Neuron (in vitro differentiated cells): ENCODE measurements at regions not wholly inside any gene's neighbourhood (a gene's known extent, or its start where the extent isn't known, plus 50 kb on each side); places are given as distances from the start of the nearest gene placed in this dataset.
A peak's percentile ranks its signal among the peaks of the same experiment; 100 is the strongest.
"Not testable (repeated sequence)": the region's sequence is repeated elsewhere in the genome, so short reads cannot be mapped to it uniquely, and the experiment has no call there.

Experiments used
- H2AFZ ChIP-seq: one replicate; pipeline ENCODE4 v1.6.1; 2013; ENCODE audit warnings: low read depth, mild to moderate bottlenecking, inconsistent platforms, low read length, moderate library complexity
- H3K27me3 ChIP-seq: one replicate; pipeline ENCODE4 v1.6.1; 2013; ENCODE audit warnings: low read length; ENCODE audit not compliant: insufficient read depth
- H3K36me3 ChIP-seq: one replicate; pipeline ENCODE4 v1.6.1; 2013; ENCODE audit warnings: low read length; ENCODE audit not compliant: insufficient read depth
- H3K4me1 ChIP-seq: one replicate; pipeline ENCODE4 v1.6.1; 2013; ENCODE audit warnings: low read length; ENCODE audit not compliant: insufficient read depth
- H3K4me3 ChIP-seq: 2 replicates; pipeline ENCODE4 v1.5.1; 2013; ENCODE audit warnings: mild to moderate bottlenecking, low read length, moderate library complexity
- H3K9me3 ChIP-seq: one replicate; pipeline ENCODE4 v1.6.1; 2013; ENCODE audit warnings: low read length

- H3K4me3 ChIP-seq, H3K36me3 ChIP-seq, H3K27me3 ChIP-seq, H3K9me3 ChIP-seq, H2AFZ ChIP-seq, H3K4me1 ChIP-seq: not testable (repeated sequence)
Observed at GRCh38 chr5:25289766-25290165, 645.0 kb upstream of the CDH10 start.

- Histone ChIP-seq H3K4me3 (no peak overlapping the region), H3K36me3 (no peaks in the 10 kb centered on the region), H2AFZ (no peak overlapping the region), H3K27me3 (no peaks in the 10 kb centered on the region), H3K4me1 (peaks cover 10% of the 10 kb centered on the region), H3K9me3 (no peaks in the 10 kb centered on the region)
Observed at GRCh38 chr5:25286319-25286718, 641.5 kb upstream of the CDH10 start.

GRCh38 chr5:25285136-25285535 lies 640.4 kb upstream of the CDH10 start:
- no peaks in the 10 kb centered on the region for H3K36me3 ChIP-seq
- H3K9me3 ChIP-seq = no peaks in the 10 kb centered on the region
- no peaks in the 10 kb centered on the region for H3K27me3 ChIP-seq
- peaks cover 10% of the 10 kb centered on the region for H3K4me1 ChIP-seq
- peak overlapping the region; percentile 43 for H2AFZ ChIP-seq
- no peak overlapping the region for H3K4me3 ChIP-seq

GRCh38 chr5:25263507-25263906 lies 618.7 kb upstream of the CDH10 start:
- H2AFZ ChIP-seq, H3K9me3 ChIP-seq, H3K27me3 ChIP-seq, H3K4me1 ChIP-seq, H3K4me3 ChIP-seq, H3K36me3 ChIP-seq: not testable (repeated sequence)

- no peak overlapping the region for H3K4me3 ChIP-seq
- H3K36me3 ChIP-seq = no peaks in the 10 kb centered on the region
- H2AFZ ChIP-seq = no peak overlapping the region
- no peaks in the 10 kb centered on the region for H3K27me3 ChIP-seq
- H3K9me3 ChIP-seq = no peaks in the 10 kb centered on the region
- no peaks in the 10 kb centered on the region for H3K4me1 ChIP-seq
Observed at GRCh38 chr5:25262221-25262620, 617.4 kb upstream of the CDH10 start.

GRCh38 chr5:25255128-25255527 lies 610.4 kb upstream of the CDH10 start:
- Histone ChIP-seq H3K27me3 (no peaks in the 10 kb centered on the region), H3K4me1 (no peaks in the 10 kb centered on the region), H3K9me3 (no peaks in the 10 kb centered on the region), H3K36me3 (no peaks in the 10 kb centered on the region), H3K4me3 (no peak overlapping the region), H2AFZ (no peak overlapping the region)

GRCh38 chr5:25241981-25242380 lies 597.2 kb upstream of the CDH10 start:
- peaks cover 13% of the 10 kb centered on the region for H3K4me1 ChIP-seq
- H2AFZ ChIP-seq = peak overlapping the region; percentile 49
- H3K4me3 ChIP-seq = no peak overlapping the region
- H3K9me3 ChIP-seq = no peaks in the 10 kb centered on the region
- no peaks in the 10 kb centered on the region for H3K27me3 ChIP-seq
- H3K36me3 ChIP-seq = no peaks in the 10 kb centered on the region

GRCh38 chr5:25238720-25239119 lies 593.9 kb upstream of the CDH10 start:
- not testable (repeated sequence) for H3K27me3 ChIP-seq, H3K4me3 ChIP-seq, H3K36me3 ChIP-seq, H3K9me3 ChIP-seq, H2AFZ ChIP-seq
- H3K4me1 ChIP-seq = peaks cover 13% of the 10 kb centered on the region

GRCh38 chr5:25224316-25224982 lies 579.7 kb upstream of the CDH10 start:
- no peak overlapping the region for H2AFZ ChIP-seq
- no peaks in the 10 kb centered on the region for H3K27me3 ChIP-seq
- H3K9me3 ChIP-seq = no peaks in the 10 kb centered on the region
- H3K36me3 ChIP-seq = no peaks in the 10 kb centered on the region
- no peaks in the 10 kb centered on the region for H3K4me1 ChIP-seq
- H3K4me3 ChIP-seq = no peak overlapping the region

GRCh38 chr5:25199902-25200301 lies 555.1 kb upstream of the CDH10 start:
- not testable (repeated sequence) for H3K27me3 ChIP-seq, H2AFZ ChIP-seq, H3K36me3 ChIP-seq, H3K4me1 ChIP-seq, H3K9me3 ChIP-seq, H3K4me3 ChIP-seq

- Histone ChIP-seq H3K9me3 (no peaks in the 10 kb centered on the region), H3K36me3 (no peaks in the 10 kb centered on the region), H3K4me3 (no peak overlapping the region), H3K27me3 (no peaks in the 10 kb centered on the region), H3K4me1 (no peaks in the 10 kb centered on the region), H2AFZ (no peak overlapping the region)
Observed at GRCh38 chr5:25190521-25191000, 545.8 kb upstream of the CDH10 start.

GRCh38 chr5:25181249-25181648 lies 536.5 kb upstream of the CDH10 start:
- Histone ChIP-seq H3K27me3 (no peaks in the 10 kb centered on the region), H3K4me3 (no peak overlapping the region), H3K4me1 (no peaks in the 10 kb centered on the region), H3K36me3 (no peaks in the 10 kb centered on the region), H2AFZ (no peak overlapping the region), H3K9me3 (no peaks in the 10 kb centered on the region)

GRCh38 chr5:25162616-25163015 lies 517.8 kb upstream of the CDH10 start:
- not testable (repeated sequence) for H2AFZ ChIP-seq, H3K9me3 ChIP-seq, H3K27me3 ChIP-seq, H3K4me1 ChIP-seq, H3K36me3 ChIP-seq, H3K4me3 ChIP-seq

- H3K9me3 ChIP-seq = no peaks in the 10 kb centered on the region
- no peaks in the 10 kb centered on the region for H3K36me3 ChIP-seq
- no peaks in the 10 kb centered on the region for H3K27me3 ChIP-seq
- H3K4me1 ChIP-seq = no peaks in the 10 kb centered on the region
- H2AFZ ChIP-seq = no peak overlapping the region
- no peak overlapping the region for H3K4me3 ChIP-seq
Observed at GRCh38 chr5:25160891-25161290, 516.1 kb upstream of the CDH10 start.
